ENCODE measurements at regions not wholly inside any gene's neighbourhood (a gene's known extent, or its start where the extent isn't known, plus 50 kb on each side); places are given as distances from the start of the nearest gene placed in this dataset.
"Not testable (repeated sequence)": the region's sequence is repeated elsewhere in the genome, so short reads cannot be mapped to it uniquely, and the experiment has no call there.

- no peak for TF ChIP-seq CTCF (IDR thresholded peaks at IDR 0.05)
- no peak for DNase-seq (ENCODE audit: low spot score)
- no peak for ATAC-seq (ENCODE audit: low FRiP score)
Observed at GRCh38 chr4:146051223-146051622, 112.6 kb upstream of the ZNF827 start.

DNA sequence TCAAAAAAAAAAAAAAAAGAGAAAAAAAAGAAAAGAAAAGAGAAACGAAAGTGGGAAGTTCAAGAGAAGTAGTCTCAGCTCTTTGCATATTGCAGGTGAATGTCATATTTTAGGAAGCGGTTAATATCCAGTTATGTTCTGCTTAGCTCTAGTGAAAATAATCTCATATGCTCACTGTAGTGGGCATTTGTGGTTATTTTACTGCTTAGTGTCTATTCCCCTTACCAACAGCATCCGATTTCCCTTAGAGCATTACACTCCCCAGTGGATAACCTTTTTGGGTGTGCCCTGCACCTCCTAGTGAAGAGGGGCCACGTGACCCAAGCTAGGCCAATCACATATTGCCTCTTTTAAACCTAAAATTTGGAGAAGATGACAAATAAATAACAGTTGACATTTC, 111.2 kb upstream of the ZNF827 start:
- no peak for ATAC-seq (ENCODE audit: low FRiP score)
- DNase-seq (ENCODE audit: low spot score): no peak
- TF ChIP-seq CTCF (IDR thresholded peaks at IDR 0.05): no peak

- ATAC-seq (ENCODE audit: low FRiP score): not testable (repeated sequence)
Observed at GRCh38 chr4:146047768-146048167, 109.1 kb upstream of the ZNF827 start.

GRCh38 chr4:146041139-146042004, 102.7 kb upstream of the ZNF827 start:
- no peak for ATAC-seq (ENCODE audit: low FRiP score)
- no peak for DNase-seq (ENCODE audit: low spot score)
- no peak for TF ChIP-seq CTCF (IDR thresholded peaks at IDR 0.05)

More at GRCh38 chr4:146047768-146048167, 109.1 kb upstream of the ZNF827 start:
- DNase-seq (ENCODE audit: low spot score): not testable (repeated sequence)

- ATAC-seq (ENCODE audit: low FRiP score): no peak
- TF ChIP-seq CTCF (IDR thresholded peaks at IDR 0.05): no peak
- no peak for DNase-seq (ENCODE audit: low spot score)
Observed at GRCh38 chr4:146040623-146041022, 102.0 kb upstream of the ZNF827 start.

DNA sequence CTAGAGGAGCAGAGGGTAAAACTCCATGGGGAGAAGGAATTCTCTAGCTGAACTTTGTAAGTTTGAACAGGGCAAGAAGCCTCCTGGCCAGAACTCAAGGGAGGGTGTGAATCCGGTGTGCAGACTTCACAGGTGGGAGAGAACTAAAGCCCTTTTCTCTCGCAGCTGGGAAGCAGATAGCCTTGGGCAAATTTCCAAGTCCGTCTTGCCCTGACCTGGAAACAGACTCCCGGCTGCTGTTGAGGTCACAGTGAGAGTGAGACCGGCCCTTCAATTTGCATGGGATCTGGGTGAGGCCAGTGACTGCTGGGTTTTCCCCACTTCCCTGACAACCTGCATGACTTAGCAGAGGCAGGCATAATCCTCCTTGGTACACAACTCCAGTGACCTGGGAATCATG, 94.5 kb upstream of the ZNF827 start:
- ATAC-seq (ENCODE audit: low FRiP score): no peak
- no peak for TF ChIP-seq CTCF (IDR thresholded peaks at IDR 0.05)

DNA sequence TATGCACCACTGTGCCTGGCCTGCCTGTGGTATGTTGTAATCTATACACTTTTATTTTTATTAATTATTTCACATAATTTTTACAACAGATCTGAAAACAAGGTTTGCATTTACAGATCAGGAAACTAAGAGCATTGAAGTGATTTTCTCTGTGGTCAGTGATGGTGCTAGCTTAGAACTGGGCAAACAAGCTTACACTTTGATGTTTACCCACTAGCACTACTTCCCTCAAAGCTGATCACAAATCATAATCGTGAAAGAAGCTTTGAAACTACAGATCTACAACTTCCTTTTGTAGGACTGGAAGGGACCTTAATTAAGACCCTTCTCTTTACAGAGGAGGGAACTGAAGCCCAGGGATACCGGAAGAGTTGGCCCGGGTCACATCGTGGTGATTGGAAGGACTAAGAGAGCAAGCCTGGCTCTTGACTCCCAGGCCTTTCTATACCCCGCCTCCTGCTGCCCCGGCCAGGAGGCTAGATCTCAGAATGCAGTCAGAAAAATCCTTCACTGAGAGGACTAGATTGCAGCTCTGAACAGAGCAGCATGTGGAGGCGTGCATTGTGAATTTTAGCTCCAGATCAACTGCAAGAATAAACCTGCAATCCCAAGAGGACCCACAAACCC, 93.7 kb upstream of the ZNF827 start:
- TF ChIP-seq CTCF (IDR thresholded peaks at IDR 0.05): no peak
- ATAC-seq (ENCODE audit: low FRiP score): no peak
- DNase-seq (ENCODE audit: low spot score): no peak

More for the DNA sequence above, 94.5 kb upstream of the ZNF827 start:
- DNase-seq (ENCODE audit: low spot score): no peak

Measured in omental fat pad (tissue), 3 donors.